DOHH2 (cell line): ENCODE measurements at regions not wholly inside any gene's neighbourhood (a gene's known extent, or its start where the extent isn't known, plus 50 kb on each side); places are given as distances from the start of the nearest gene placed in this dataset.
"Not testable (repeated sequence)": the region's sequence is repeated elsewhere in the genome, so short reads cannot be mapped to it uniquely, and the experiment has no call there.

Experiments
- EZH2phosphoT487 ChIP-seq: fragments of 200-600 bp; sonication (generic); IDR thresholded peaks from 2 replicates; pipeline ENCODE4 v1.6.1; 2017; ENCODE audit warnings: borderline replicate concordance, mild to moderate bottlenecking, antibody characterized with exemption, low read length, moderate library complexity, mixed read lengths
- TF ChIP-seq, protein P1 (sequence below): fragments of 200-600 bp; sonication (generic); IDR thresholded peaks from one replicate; pipeline ENCODE4 v1.5.1; 2014; ENCODE audit warnings: antibody characterized with exemption, mild to moderate bottlenecking, low read depth, low read length; ENCODE audit not compliant: poor library complexity, severe bottlenecking

DNA sequence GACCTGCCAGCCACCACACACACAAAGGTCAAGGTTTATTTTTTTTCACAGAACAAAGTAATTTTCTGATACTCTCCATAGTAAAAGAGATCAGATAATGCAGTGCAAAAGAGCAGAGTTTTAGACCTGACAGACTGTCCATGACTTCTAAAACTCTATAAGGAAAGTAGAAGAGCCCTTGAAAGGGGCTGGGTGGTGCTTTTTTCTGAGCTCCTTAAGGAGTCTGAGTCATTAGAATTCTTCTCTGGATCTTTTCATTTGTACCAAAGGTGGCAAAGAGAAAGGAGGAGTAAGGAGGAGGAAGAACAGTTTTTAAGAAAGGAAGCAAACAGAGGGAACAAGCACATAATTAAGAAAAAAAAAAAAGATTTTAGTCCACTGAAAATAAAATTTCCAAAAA lies 1463.4 kb downstream of the KHDRBS2 start:
- TF ChIP-seq, protein P1, sequence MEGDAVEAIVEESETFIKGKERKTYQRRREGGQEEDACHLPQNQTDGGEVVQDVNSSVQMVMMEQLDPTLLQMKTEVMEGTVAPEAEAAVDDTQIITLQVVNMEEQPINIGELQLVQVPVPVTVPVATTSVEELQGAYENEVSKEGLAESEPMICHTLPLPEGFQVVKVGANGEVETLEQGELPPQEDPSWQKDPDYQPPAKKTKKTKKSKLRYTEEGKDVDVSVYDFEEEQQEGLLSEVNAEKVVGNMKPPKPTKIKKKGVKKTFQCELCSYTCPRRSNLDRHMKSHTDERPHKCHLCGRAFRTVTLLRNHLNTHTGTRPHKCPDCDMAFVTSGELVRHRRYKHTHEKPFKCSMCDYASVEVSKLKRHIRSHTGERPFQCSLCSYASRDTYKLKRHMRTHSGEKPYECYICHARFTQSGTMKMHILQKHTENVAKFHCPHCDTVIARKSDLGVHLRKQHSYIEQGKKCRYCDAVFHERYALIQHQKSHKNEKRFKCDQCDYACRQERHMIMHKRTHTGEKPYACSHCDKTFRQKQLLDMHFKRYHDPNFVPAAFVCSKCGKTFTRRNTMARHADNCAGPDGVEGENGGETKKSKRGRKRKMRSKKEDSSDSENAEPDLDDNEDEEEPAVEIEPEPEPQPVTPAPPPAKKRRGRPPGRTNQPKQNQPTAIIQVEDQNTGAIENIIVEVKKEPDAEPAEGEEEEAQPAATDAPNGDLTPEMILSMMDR = not testable (repeated sequence)
- not testable (repeated sequence) for TF ChIP-seq EZH2phosphoT487
